Liver (tissue), 8 donors: ENCODE measurements at regions not wholly inside any gene's neighbourhood (a gene's known extent, or its start where the extent isn't known, plus 50 kb on each side); places are given as distances from the start of the nearest gene placed in this dataset.
A peak's percentile ranks its signal among the peaks of the same experiment; 100 is the strongest.

Experiments used
- DNase-seq: peaks from one replicate; pipeline ENCODE4 v3.0.0-alpha.2; 2017; ENCODE audit warnings: low spot score
- H3K27ac ChIP-seq, 2 donors: one replicate each; pipeline ENCODE4 v1.7.0; 2013; ENCODE audit warnings: inconsistent platforms in 2 of 2, low read length in 2 of 2, control low read depth in 1 of 2, low read depth in 1 of 2, mild to moderate bottlenecking in 1 of 2
- H3K27me3 ChIP-seq, 4 donors: one replicate each; pipeline versions ENCODE4 v1.6.1 to v1.7.0; 2013; ENCODE audit warnings: low read length in 3 of 4, inconsistent platforms in 1 of 4, mild to moderate bottlenecking in 1 of 4, moderate library complexity in 1 of 4; ENCODE audit not compliant: control insufficient read depth in 4 of 4, insufficient read depth in 4 of 4
- H3K36me3 ChIP-seq, 4 donors: one replicate each; pipeline versions ENCODE4 v1.6.1 to v1.7.0; 2013; ENCODE audit warnings: low read length in 3 of 4, mild to moderate bottlenecking in 3 of 4, low read depth in 1 of 4, moderate library complexity in 1 of 4; ENCODE audit not compliant: control insufficient read depth in 4 of 4, insufficient read depth in 3 of 4
- H3K4me1 ChIP-seq, 4 donors: one replicate each; pipeline versions ENCODE4 v1.6.1 to v1.7.0; 2013; ENCODE audit warnings: low read length in 3 of 4, mild to moderate bottlenecking in 3 of 4, moderate library complexity in 1 of 4; ENCODE audit not compliant: control insufficient read depth in 4 of 4, insufficient read depth in 4 of 4
- H3K4me3 ChIP-seq, 3 donors: one replicate each; pipeline versions ENCODE4 v1.6.1 to v1.7.0; 2013; ENCODE audit warnings: low read length in 3 of 3, control low read depth in 1 of 3, low read depth in 1 of 3, mild to moderate bottlenecking in 1 of 3
- H3K9ac ChIP-seq, 2 donors: one replicate each; pipeline ENCODE4 v1.7.0; 2013; ENCODE audit warnings: low read length in 2 of 2, mild to moderate bottlenecking in 2 of 2, moderate library complexity in 2 of 2, control low read depth in 1 of 2, low read depth in 1 of 2
- H3K9me3 ChIP-seq, 4 donors: one replicate each; pipeline versions ENCODE4 v1.6.1 to v1.7.0; 2013; ENCODE audit warnings: low read length in 3 of 4; ENCODE audit not compliant: control insufficient read depth in 4 of 4
- EGR1 ChIP-seq, 2 donors: IDR thresholded peaks; 2 replicates each; pipeline ENCODE4 v1.6.1; 2016 to 2018; ENCODE audit warnings: antibody characterized with exemption in 2 of 2, low read depth in 2 of 2
- FOXA1 ChIP-seq: IDR thresholded peaks from 2 replicates; pipeline ENCODE4 v1.6.1; 2016; ENCODE audit warnings: antibody characterized with exemption
- FOXA2 ChIP-seq: IDR thresholded peaks from 2 replicates; pipeline ENCODE4 v1.6.1; 2016; ENCODE audit warnings: antibody characterized with exemption
- GABPA ChIP-seq, 2 donors: IDR thresholded peaks in 1 of 2; conservative IDR thresholded peaks in 1 of 2; 2 replicates each; pipeline ENCODE4 v1.6.1; 2016; ENCODE audit warnings: antibody characterized with exemption in 2 of 2, mild to moderate bottlenecking in 1 of 2, moderate library complexity in 1 of 2
- HNF4A ChIP-seq, 2 donors: conservative IDR thresholded peaks; 2 replicates each; pipeline ENCODE4 v1.6.1; 2016; ENCODE audit warnings: antibody characterized with exemption in 2 of 2, mild to moderate bottlenecking in 2 of 2
- HNF4G ChIP-seq: IDR thresholded peaks from 2 replicates; pipeline ENCODE4 v1.6.1; 2016; ENCODE audit warnings: antibody characterized with exemption
- JUND ChIP-seq, 2 donors: IDR thresholded peaks; 2 replicates each; pipeline ENCODE4 v1.6.1; 2016; ENCODE audit warnings: antibody characterized with exemption in 2 of 2
- NR2F2 ChIP-seq: IDR thresholded peaks from 2 replicates; pipeline ENCODE4 v1.6.1; 2016; ENCODE audit warnings: antibody characterized with exemption
- RAD21 ChIP-seq, 2 donors: IDR thresholded peaks; 2 replicates each; pipeline ENCODE4 v1.6.1; 2016; ENCODE audit warnings: antibody characterized with exemption in 2 of 2, mild to moderate bottlenecking in 2 of 2
- RXRA ChIP-seq, 2 donors: IDR thresholded peaks; 2 replicates each; pipeline ENCODE4 v1.6.1; 2017 to 2018; ENCODE audit warnings: antibody characterized with exemption in 2 of 2, mild to moderate bottlenecking in 1 of 2
- SP1 ChIP-seq: IDR thresholded peaks from 2 replicates; pipeline ENCODE4 v1.6.1; 2018; ENCODE audit warnings: antibody characterized with exemption, mild to moderate bottlenecking
- TAF1 ChIP-seq: conservative IDR thresholded peaks from 2 replicates; pipeline ENCODE4 v1.6.1; 2016; ENCODE audit warnings: antibody characterized with exemption, mild to moderate bottlenecking
- YY1 ChIP-seq: IDR thresholded peaks from 2 replicates; pipeline ENCODE4 v1.6.1; 2016; ENCODE audit warnings: antibody characterized with exemption, mild to moderate bottlenecking
- WGBS: extraction: QIAGEN DNeasy Blood & Tissue Kit; methylation state at CpG from one replicate; pipeline ENCODE4 v1.1.7; 2013; 5-methylcytosine and 5-hydroxymethylcytosine counted together
- TF ChIP-seq, protein P1 (sequence below): IDR thresholded peaks from 2 replicates; pipeline ENCODE4 v1.6.1; 2016; ENCODE audit warnings: antibody characterized with exemption
- TF ChIP-seq, protein P2 (sequence below): IDR thresholded peaks from 2 replicates; pipeline ENCODE4 v1.6.1; 2016; ENCODE audit warnings: antibody characterized with exemption, mild to moderate bottlenecking
- TF ChIP-seq, protein P3 (sequence below): IDR thresholded peaks from 2 replicates; pipeline ENCODE4 v1.6.1; 2016; ENCODE audit warnings: antibody characterized with exemption
- TF ChIP-seq, protein P4 (sequence below): IDR thresholded peaks from 2 replicates; pipeline ENCODE4 v1.6.1; 2016; ENCODE audit warnings: antibody characterized with exemption
- TF ChIP-seq, protein P5 (sequence below): fragments of 150-350 bp; IDR thresholded peaks from 2 replicates; pipeline ENCODE4 v1.5.1; 2017; ENCODE audit warnings: improper control_type of control experiment, low read depth, low read length; ENCODE audit not compliant: missing input control
- donor health status: healthy.
- donor health status: healthy.
- donor health status: healthy.
- donor health status: healthy.
- donor health status: healthy.

DNA sequence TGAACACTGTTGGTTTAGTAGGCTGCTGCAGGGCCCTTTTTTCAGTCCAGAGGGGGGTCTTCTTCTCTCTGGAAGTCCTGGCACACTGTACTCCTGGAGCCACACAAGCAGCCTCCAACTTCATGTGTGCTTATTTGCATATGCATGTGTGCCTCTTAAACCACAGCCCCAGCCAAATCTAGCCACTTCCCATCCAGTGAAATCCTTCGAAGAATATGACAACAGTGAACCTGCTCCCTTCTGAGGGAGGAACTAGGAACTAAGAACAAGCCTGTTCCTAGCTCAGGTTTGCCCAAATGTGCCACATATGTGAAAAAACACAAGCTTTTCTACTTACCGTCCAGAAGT, 348.5 kb downstream of the FOXO1 start:
- DNase-seq: no peak
- no peak for TF ChIP-seq RAD21 (IDR thresholded peaks at IDR 0.05)
- no peak for TF ChIP-seq GABPA (IDR thresholded peaks at IDR 0.05 in 1 of 2, conservative IDR thresholded peaks at IDR 0.05 in 1 of 2)
- no peak for TF ChIP-seq SP1
- TF ChIP-seq, protein P1, sequence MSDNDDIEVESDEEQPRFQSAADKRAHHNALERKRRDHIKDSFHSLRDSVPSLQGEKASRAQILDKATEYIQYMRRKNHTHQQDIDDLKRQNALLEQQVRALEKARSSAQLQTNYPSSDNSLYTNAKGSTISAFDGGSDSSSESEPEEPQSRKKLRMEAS: no peak
- TF ChIP-seq, protein P2, sequence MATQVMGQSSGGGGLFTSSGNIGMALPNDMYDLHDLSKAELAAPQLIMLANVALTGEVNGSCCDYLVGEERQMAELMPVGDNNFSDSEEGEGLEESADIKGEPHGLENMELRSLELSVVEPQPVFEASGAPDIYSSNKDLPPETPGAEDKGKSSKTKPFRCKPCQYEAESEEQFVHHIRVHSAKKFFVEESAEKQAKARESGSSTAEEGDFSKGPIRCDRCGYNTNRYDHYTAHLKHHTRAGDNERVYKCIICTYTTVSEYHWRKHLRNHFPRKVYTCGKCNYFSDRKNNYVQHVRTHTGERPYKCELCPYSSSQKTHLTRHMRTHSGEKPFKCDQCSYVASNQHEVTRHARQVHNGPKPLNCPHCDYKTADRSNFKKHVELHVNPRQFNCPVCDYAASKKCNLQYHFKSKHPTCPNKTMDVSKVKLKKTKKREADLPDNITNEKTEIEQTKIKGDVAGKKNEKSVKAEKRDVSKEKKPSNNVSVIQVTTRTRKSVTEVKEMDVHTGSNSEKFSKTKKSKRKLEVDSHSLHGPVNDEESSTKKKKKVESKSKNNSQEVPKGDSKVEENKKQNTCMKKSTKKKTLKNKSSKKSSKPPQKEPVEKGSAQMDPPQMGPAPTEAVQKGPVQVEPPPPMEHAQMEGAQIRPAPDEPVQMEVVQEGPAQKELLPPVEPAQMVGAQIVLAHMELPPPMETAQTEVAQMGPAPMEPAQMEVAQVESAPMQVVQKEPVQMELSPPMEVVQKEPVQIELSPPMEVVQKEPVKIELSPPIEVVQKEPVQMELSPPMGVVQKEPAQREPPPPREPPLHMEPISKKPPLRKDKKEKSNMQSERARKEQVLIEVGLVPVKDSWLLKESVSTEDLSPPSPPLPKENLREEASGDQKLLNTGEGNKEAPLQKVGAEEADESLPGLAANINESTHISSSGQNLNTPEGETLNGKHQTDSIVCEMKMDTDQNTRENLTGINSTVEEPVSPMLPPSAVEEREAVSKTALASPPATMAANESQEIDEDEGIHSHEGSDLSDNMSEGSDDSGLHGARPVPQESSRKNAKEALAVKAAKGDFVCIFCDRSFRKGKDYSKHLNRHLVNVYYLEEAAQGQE: no peak
- no peak for TF ChIP-seq FOXA2
- TF ChIP-seq, protein P3, sequence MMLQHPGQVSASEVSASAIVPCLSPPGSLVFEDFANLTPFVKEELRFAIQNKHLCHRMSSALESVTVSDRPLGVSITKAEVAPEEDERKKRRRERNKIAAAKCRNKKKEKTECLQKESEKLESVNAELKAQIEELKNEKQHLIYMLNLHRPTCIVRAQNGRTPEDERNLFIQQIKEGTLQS: no peak
- no peak for TF ChIP-seq EGR1 (IDR thresholded peaks at IDR 0.05; ENCODE audit: low read depth in 2 of 2)
- no peak for TF ChIP-seq RXRA (IDR thresholded peaks at IDR 0.05)
- TF ChIP-seq HNF4A (conservative IDR thresholded peaks at IDR 0.05): no peak
- TF ChIP-seq, protein P4, sequence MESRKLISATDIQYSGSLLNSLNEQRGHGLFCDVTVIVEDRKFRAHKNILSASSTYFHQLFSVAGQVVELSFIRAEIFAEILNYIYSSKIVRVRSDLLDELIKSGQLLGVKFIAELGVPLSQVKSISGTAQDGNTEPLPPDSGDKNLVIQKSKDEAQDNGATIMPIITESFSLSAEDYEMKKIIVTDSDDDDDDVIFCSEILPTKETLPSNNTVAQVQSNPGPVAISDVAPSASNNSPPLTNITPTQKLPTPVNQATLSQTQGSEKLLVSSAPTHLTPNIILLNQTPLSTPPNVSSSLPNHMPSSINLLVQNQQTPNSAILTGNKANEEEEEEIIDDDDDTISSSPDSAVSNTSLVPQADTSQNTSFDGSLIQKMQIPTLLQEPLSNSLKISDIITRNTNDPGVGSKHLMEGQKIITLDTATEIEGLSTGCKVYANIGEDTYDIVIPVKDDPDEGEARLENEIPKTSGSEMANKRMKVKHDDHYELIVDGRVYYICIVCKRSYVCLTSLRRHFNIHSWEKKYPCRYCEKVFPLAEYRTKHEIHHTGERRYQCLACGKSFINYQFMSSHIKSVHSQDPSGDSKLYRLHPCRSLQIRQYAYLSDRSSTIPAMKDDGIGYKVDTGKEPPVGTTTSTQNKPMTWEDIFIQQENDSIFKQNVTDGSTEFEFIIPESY: no peak
- TF ChIP-seq HNF4G: no peak
- TF ChIP-seq TAF1: no peak
- TF ChIP-seq NR2F2: no peak
- no peak for TF ChIP-seq FOXA1
- TF ChIP-seq YY1: no peak
- TF ChIP-seq, protein P5, sequence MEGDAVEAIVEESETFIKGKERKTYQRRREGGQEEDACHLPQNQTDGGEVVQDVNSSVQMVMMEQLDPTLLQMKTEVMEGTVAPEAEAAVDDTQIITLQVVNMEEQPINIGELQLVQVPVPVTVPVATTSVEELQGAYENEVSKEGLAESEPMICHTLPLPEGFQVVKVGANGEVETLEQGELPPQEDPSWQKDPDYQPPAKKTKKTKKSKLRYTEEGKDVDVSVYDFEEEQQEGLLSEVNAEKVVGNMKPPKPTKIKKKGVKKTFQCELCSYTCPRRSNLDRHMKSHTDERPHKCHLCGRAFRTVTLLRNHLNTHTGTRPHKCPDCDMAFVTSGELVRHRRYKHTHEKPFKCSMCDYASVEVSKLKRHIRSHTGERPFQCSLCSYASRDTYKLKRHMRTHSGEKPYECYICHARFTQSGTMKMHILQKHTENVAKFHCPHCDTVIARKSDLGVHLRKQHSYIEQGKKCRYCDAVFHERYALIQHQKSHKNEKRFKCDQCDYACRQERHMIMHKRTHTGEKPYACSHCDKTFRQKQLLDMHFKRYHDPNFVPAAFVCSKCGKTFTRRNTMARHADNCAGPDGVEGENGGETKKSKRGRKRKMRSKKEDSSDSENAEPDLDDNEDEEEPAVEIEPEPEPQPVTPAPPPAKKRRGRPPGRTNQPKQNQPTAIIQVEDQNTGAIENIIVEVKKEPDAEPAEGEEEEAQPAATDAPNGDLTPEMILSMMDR: no peak
- TF ChIP-seq JUND (IDR thresholded peaks at IDR 0.05): no peak
- Histone ChIP-seq H3K9me3 (no peaks in the 10 kb centered on the region), H3K27me3 (no peaks in the 10 kb centered on the region), H3K4me1 (no peaks in the 10 kb centered on the region), H3K9ac (no peak overlapping the region), H3K4me3 (no peak overlapping the region), H3K36me3 (no peaks in the 10 kb centered on the region), H3K27ac (no peak overlapping the region)
- WGBS: 87% methylated on average over 2 of the region's 2 CpGs

DNA sequence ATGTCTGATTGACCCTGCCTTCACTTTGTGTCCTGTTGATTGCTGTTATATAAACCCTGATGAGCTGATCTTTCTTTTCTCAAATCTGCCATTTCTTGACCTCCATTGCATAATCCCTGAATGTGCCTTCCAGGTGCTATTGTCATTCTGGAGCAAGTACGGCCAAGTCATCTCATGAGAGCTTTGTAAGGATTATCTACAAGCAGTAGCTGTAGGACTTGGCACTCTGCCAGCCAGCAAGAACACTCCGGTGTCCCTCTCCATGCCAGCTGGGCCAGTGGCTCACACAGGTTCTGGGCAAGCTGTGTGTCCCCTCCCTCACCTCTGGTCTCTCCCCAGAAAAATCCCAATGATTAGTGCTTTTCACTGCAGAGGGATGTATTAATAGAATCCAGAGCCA, 348.1 kb downstream of the FOXO1 start:
- Histone ChIP-seq H3K36me3 (no peaks in the 10 kb centered on the region), H3K4me1 (no peaks in the 10 kb centered on the region), H3K4me3 (no peak overlapping the region), H3K27ac (no peak overlapping the region), H3K27me3 (no peaks in the 10 kb centered on the region), H3K9ac (no peak overlapping the region), H3K9me3 (no peaks in the 10 kb centered on the region)
- TF ChIP-seq GABPA (IDR thresholded peaks at IDR 0.05 in 1 of 2, conservative IDR thresholded peaks at IDR 0.05 in 1 of 2): no peak
- peak; percentile 43 for DNase-seq
- WGBS: 75% methylated on average over 2 of the region's 2 CpGs
